Activated CD8-positive, alpha-beta memory T cell treated with anti-CD3 and anti-CD28 coated beads, Interleukin-2, amount 50 U/mL, for 4 hours (primary cell): ENCODE measurements at regions not wholly inside any gene's neighbourhood (a gene's known extent, or its start where the extent isn't known, plus 50 kb on each side); places are given as distances from the start of the nearest gene placed in this dataset.
"Not testable (repeated sequence)": the region's sequence is repeated elsewhere in the genome, so short reads cannot be mapped to it uniquely, and the experiment has no call there.

Source experiments
- DNase-seq: peaks from one replicate; pipeline ENCODE4 v3.0.0-alpha.2; 2020

DNA sequence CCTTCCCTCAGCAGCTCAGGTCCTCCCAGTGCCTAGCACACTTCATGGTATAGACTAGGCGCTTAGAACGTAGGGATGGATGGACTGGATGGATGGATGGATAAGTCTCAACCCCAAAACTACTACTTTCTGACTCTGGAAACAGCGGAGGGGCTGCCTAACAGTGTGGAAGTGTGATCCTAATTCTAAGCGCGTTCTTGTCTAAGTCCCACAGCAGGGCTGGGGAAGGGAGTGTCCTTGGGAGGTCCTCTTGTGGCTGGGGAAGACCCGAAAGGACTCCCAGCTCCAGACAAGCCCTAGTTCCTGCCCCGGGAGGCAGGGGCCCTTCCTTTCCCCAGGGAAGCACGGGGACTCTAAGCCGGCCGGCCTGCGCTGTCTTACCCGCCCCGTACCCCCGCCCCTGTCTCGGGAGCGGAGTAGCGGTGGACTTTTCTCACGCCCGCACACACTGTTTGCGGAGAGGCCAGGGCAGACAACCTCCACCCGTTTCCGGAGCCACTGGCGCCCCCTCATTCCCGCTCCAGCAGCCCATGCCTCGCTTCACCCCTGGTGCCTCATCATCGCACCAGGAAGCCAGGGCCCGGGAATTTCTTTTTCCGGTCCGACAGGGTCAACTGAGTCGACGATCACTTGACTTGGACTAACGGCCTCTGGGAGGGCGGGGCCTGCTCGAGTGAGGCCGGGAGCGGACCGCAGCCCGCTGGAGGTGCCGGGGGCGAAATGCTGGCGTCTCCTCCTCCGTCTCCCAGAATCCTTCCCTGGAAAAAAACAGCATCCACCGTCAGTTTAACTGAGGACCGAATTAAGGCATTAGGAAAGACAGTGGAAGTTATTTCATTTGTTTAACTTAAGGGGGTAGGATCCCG is 133.3 kb downstream of the TBC1D2B start:
- peak; percentile 23 for DNase-seq

DNA sequence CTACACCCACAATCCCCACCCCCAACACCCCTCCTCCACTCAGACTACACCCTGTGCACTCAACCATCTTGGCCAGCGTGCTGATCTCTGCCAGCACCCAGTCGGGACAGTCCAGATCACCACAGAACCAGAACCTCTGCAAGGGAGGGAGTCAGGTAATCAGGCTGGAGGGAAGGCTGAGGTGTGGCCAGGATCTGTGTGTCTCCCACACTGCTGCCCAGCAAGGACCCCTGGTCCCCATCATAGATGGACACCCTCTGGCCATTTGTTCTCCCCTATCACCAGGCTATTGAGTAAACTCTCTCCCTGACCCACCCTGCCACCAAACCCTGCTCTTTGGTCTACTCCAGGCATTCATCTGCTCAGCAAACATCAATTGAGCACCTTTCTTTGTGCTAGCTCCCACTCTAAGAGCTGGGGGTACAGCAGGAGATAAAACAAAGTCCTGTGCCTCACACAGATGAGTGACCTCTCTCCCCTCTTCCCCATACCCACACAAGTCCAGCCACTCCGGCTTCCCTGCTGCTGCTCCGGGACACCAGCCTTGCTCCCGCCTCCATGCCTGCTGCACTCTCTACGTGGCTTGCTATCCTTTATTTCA is 134.8 kb downstream of the TBC1D2B start:
- no peak for DNase-seq

DNA sequence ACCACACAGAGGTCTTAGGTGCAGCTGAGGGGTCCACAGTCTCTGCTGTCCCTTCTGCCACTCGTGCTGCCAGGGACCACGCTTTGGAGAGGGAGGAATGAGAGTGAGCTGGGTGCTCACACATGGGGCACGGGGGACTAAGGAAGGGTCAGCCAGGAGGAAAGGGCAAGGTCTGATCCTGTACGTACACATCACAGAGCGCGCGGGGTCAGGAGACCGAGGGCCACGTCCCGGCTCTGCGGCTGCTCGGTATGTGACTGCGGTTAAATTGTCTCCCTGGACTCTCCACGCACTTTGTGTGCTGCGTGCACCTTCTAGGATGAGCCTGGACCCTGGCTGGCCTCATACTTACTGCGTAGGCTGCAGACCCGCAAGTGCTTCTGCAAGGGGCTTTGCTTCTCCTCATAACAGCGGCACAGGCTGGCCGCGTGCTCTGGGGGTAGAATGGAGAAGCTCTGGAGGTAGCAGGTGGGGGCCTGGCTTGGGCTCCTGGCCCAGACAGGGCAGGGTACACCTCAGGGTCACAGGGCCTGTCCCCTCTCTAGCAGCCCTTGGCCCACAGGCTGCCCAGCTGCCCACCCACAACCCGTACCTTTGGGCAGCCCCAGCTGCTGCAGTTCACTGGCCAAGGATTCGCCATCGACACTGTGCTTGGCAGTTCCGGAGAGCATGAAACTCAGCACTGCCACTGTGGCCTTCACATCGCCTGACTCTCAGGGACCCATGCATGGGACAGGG is 136.3 kb downstream of the TBC1D2B start:
- not testable (repeated sequence) for DNase-seq

DNA sequence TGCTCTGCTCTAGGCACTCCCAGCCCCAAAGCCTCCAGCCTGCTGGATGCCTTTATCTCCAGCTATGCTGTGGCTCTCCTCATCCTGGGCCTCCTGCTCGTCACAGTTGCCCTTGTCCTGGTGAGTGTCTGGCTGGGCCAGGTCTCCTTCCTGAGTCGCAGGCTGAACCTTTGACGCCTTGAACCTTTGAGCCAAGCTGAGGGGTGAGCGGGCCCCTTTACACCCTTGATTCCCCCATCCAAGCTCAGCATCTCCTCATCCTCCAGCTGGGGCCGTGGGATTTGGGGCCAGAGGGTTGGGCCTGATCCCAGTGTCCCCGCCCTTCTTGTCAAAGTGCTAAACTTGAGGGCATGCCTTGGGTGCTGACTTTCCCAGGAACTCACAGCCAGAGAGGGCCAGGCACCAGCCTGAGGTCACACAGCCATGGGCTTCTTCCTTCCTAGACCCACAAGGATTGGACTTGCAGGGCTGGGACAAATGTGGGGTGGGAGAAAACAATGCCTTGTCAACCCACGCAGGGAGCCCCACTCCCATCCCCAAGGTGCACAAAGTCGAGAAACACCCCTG is 137.0 kb downstream of the TBC1D2B start:
- no peak for DNase-seq

DNA sequence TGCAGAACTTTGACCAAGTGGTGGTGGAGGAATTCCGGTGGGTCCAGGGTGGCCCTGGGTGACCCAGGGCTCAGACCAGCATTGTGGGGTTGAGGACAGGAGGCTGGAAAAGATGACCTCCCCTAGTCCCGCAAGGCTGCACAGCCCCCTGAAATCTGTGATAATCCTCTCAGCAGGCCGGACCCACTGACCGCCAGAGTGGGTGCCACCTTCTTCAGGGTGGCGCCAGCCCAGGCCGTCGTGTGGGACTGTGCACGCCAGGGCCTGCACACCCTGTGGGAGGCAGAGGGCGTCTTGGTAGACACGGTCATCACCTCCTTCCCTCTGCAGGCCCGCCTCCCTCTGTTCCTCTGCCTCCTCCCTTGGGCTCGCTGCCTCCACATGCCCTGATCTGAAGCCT is 137.7 kb downstream of the TBC1D2B start:
- no peak for DNase-seq

DNA sequence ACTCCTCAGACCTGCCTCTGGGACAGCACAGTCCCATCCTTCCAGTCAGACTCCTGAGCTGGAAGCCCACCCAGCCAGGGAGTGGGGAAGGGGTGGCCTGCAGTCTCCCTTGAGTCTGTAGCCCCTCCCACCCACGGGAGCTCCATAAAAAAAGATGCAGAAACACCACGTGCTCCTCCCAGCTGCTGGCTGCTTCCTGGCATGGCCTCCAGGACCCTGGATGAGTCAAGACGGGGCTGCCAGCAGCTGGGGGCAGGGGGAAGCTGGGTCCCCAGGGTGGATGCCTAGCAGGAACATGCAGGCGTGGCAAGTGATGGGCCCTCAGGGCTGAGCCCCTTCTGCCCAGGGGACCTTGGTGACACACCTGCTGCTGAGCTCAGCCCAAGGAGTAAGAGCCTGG is 138.5 kb downstream of the TBC1D2B start:
- not testable (repeated sequence) for DNase-seq

DNA sequence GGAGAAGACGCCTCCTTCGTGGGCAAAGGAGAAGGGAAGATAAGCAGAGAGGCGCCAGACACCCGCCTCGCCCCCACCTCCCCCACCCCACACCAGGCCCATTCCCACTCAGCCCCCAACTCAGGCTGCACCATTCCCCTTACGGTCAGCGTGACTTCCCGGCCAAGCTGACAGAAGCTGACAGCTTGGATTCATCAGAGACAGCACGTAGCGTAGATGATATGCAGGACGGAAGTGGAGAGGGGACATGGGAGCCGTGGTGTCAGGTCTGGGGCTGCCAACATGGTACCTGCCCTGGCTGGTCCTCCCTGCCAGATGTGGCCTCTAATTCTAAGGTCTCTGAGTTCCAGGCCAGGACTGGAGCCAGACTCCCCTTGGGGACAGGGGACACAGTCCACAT is 139.0 kb downstream of the TBC1D2B start:
- DNase-seq = not testable (repeated sequence)

DNA sequence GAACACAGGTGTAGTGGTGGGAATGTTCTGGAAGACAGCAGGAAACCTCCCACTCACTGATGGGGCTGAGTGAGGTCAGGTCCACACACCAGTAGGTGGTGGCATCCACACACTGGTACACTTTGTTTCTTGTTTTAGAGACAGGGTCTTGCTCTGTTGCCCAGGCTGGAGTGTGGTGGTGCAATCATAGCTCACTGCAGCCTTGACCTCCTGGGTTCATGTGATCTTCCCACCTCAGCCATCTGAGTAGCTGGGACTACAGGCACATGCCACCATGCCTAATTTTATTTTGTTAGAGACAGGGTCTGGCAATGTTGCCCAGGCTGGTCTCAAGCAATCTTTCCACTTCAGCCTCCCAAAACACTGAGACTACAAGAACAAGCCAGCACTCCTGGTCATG is 140.9 kb downstream of the TBC1D2B start:
- DNase-seq = not testable (repeated sequence)

DNA sequence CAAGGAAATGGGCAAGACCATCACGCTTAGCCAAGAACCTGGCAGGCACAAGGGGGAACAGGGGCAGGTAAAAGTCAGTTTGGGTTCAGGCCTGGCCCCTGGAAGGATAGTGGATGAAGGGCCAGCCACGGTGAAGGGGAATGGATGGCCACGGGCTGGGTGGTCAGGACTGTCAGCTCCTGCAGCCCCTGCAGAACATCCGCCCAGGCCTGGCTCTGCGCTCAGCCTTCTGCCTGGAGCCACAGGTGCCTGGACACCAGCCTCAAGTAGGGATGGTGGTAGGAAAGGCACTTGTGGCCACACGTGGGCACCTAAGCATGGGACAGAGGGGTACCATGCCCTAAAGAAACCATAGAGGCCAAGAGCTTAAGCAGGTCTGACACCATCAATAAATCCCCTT is 143.0 kb downstream of the TBC1D2B start:
- DNase-seq = not testable (repeated sequence)

DNA sequence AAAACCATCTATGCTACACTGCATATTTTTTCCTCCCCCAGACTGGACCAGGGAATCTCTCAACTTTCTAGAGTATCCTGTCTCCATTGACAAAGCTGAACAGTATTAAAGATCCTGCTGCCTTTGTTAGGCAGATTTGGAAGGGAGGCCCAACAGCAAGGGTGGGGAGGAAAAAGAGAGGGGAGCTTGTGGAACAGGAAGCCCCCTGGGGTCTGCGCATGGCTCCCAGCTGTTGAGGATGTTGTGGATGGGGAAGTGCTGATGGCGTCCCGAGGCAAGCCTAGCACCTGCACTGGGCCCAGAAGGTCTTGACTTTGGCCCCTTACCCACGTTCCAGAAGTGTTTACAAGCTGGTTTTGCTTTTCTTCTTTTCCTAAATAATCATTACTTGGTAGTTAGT is 146.6 kb downstream of the TBC1D2B start:
- DNase-seq = not testable (repeated sequence)

DNA sequence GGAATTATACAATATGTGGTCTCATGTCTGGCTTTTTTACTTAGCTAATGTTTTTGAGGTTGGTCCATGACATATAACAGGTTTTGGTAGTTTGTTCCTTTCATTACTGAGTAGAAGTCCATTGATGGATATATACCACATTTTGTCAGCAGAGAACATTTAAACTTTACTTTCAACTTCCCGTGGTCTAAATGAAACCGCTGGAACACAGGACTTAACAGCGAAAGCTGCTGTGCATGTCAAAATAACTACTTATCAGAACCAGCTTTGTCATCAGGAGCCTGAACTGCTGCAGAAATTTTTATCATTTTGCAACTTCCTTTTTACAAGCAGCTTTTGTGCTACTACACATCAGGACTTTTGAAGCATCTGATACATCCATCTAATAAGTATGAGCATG is 147.0 kb downstream of the TBC1D2B start:
- DNase-seq = not testable (repeated sequence)

DNA sequence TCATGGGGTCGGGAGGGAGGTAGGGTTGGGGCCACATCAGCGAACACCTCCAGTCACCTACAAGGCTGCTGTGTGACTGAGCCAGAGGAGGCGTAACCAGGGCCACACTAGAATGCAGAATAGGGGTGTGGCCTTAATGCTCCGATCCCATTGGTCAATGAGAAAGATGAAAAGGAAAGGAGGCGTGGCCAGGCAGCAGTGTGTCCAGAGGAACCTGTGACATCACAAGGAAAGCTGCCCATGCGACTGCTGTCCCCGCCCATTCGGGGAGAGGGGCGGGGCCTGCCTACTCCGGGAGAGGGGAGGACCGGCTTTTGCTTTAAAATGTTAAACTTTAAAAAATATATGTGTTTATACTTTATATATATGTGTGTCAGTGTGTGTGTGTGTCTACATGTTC is 150.7 kb downstream of the TBC1D2B start:
- DNase-seq = not testable (repeated sequence)

DNA sequence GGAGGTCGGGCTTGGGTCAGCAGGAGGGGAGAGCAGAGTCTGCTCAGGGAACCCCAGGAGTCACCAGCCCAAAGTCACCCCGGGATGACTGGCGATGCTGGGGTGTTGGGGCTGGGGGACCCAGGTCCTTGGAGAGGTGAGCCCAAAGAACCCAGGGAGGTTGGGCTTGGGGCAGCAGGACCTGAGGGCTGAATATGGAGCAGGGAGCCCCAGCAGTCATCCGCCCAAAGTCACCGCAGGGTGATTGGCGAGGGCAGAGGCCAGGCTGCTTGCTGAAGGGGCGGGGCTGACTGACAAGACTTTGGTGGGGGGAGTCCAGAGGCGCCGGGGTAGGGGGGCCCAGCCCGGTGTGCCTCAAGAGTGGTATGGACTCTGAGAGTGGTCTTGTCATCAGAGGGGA is 151.2 kb downstream of the TBC1D2B start:
- DNase-seq = not testable (repeated sequence)

DNA sequence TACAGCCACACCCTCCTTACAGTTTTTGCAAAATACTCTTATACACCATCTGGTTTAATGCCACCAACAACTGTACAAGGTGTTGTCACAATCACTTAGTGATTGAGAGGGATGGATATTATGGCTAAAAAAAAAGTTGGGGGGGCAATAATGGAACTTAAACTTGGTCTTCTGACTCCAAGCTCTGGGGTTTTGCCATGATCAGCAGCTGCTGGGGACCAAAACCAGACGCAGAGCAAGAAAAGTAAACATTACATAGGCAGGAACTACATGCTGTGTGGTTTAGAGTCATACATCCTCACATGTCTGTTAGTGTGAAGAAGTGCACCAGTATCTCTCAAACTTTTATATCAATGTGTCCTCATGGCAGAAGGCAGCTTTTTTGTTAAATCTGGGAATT is 152.4 kb downstream of the TBC1D2B start:
- DNase-seq = not testable (repeated sequence)

DNA sequence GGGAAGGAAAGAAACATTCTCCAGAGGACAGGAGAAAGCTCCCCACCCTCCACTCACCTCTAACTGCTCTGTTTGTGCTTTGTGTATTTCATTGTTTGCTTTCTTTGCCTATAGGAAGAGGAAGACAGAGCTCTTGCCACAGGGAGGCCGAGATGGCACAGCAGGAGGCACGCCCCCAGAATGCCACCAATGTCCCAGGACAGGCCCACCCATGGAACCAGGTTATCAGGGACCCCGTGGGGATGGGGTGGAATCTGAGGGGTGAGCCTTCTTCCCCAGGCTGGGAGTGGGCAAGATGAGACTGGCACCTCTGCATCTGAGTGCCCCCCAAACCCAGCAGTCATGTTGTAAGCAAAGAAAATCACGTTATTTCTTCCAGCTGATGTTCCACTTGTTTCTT is 155.8 kb downstream of the TBC1D2B start:
- DNase-seq = no peak

DNA sequence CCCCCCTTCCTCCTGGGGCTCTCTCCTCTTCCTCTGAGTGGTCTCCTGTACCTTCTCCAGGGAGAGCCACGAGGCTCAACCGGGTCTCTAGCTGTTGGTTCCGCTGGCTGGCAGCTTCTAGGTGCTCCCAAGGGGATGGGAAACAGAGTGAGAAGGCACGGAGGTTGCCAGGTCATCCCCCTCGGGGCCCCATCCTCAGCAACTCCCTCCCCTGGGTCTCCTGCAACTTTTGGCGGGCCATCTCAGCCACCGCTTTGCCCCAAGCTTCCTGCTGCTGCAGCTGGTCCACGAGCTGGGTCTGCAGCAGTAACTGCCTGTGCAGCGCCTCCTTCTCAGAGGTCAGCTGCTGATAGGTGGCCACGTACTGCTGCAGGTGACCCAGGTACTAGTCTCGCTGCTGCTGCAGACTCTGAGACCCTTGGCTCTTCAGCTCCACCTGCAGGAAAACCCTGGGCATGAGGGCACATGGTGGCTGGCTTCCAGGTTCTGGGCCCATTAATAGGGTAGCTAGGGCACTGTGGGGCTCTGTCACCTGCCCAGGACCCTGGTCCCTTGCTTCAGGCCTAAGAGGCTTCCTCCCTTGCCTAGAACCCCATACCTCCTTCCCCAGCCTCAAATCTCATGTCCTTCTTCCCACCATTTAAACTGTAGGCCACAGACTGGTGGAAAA is 160.4 kb downstream of the TBC1D2B start:
- DNase-seq = peak; percentile 5

DNA sequence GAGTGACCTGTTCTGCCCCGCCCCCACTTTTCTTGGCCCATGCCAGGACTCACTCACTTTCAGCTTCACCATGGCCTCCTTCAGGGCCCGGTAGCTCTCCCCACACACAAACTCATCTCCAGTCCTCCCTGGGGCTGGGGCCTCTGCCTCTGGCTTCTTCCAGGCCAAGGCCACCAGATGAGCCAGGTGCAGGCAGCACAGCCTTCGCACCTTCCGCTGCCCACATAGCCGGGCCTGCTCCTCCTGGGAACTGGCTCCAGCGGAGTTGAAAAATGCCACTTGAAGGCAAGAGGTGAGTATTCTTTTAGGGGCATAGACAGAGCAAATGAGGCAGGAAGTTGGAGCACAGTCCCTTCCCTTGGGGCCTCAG is 161.6 kb downstream of the TBC1D2B start:
- DNase-seq = peak; percentile 5

DNA sequence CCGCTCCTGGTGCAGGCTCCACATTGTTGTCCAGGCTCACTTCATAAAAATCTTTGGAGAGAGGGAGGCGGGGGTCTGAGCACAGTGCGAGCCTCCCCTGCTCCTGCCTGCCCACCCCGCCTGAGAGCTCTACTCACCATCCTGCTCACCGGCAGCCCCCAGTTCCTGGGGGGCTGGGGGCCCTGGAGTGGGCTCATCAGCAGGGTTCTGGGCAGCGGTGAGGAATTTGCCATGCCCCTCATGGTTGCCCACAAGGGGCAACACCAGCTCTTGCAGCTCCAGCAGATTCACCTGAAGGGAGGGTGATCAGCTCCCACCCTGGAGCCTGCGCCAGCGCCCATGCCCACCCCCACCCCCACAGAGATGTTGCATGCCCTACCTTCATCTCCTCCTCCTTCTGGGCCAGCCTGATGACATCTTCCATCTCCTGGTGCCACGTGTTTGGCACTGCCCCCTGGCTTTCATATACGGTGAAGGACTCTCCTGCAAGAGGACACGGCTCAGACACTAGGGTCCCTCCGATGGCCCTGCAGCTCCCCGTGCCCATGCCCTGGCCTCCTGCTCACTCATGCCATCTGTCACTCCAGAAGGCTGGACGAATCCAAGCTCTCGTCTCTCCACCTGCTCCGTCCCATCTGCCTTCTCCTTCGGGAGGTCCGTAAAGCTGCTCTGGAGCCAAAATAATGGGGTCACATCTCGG is 162.1 kb downstream of the TBC1D2B start:
- peak; percentile 12 for DNase-seq

DNA sequence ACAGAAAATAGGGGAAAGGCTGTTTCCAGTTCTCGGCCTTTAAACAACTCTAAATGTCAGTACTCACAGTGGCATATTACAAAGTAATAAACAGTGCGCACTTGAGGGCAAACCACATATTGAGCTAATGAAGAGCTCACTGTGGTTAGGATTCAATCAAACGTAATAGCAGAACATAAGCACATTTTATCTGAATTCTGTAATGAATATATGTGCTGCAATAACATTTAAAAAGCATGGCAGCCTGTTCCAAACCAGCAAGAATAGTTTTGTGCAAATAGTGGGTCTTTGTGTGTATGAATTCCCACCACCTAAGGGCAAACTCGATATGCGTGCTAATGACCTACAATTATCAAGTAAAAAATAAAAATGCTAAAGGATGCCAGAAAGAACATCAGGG is 163.0 kb downstream of the TBC1D2B start:
- not testable (repeated sequence) for DNase-seq

DNA sequence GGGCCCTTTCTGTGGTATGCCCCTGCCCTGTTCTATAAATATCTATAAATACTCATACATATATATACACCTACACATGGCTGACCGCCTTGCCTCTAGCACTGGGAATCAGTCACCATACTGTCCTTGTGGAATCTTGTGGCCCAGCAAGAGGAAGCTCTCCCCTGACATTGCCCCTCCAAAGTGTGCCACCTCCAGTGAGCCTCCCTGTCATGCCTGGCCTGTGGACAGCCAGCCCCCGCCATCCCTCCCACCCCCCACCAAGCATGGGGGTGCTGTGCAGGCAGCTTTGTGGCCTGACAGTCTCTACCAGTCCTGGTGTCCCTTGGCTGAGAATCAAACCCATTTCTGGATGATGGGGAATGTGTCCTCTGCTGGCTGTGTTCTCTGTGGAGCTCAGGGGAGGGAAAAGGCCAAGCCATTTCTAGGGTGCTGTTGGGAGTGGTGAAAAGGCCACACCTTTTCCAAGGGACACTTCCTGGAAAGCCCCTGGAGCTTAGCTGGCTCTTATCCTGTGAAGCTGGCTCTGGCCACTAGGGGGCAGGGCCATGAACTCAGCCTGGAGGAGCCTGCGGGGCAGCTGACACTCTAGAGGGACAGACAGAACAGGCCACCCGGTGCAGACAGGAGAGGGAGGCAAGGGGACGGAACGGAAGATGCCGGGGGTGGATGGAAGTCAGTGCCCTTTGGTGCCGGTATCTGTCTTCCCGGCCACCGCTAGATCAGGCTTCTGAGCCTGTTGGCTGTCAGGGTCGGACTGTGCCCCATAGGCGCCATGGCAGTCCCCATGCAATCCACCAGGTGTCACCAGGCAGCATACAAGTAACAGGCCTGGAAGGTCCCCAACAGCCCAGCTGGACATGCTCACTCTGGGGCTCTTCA is 167.2 kb downstream of the TBC1D2B start:
- peak; percentile 74 for DNase-seq
